ENCODE measurements at regions not wholly inside any gene's neighbourhood (a gene's known extent, or its start where the extent isn't known, plus 50 kb on each side); places are given as distances from the start of the nearest gene placed in this dataset.
"Not testable (repeated sequence)": the region's sequence is repeated elsewhere in the genome, so short reads cannot be mapped to it uniquely, and the experiment has no call there.

- DNase-seq, result peak; percentile 7
Measured at GRCh38 chr10:124323806-124324205, 94.9 kb downstream of the OAT start.

DNA sequence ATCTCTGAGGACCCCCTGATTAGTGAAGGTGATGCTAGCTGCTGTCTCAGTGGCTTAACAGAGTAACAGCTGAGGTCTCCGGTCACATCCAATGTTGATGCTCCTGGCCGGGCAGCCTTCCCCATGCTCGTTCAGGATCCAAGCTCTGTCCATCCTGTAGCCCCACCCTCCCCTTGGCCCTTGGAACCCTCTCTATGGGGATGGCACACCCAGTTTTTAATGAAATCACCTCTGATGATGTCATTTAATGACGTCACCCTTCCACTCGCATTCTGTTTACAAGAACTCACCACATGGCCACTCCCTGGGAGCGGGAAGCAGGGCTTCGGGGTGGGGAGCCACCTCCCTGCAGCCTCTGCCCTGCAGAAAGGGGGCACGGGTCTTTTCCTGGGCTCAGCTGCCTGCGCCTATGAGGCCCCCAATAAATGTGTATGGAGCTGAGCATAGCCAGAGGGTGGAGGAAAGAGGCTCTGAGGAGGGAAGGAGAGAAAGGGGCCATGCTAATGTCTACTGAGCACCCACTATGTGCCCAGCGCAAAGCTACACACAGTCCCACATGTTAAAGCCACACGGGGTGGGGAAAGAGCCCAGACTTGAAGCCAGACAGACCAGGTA lies 95.5 kb downstream of the OAT start:
- DNase-seq, result peak; percentile 23

- peak; percentile 36 for DNase-seq
Measured at GRCh38 chr10:124322191-124322980, 96.3 kb downstream of the OAT start.

DNA sequence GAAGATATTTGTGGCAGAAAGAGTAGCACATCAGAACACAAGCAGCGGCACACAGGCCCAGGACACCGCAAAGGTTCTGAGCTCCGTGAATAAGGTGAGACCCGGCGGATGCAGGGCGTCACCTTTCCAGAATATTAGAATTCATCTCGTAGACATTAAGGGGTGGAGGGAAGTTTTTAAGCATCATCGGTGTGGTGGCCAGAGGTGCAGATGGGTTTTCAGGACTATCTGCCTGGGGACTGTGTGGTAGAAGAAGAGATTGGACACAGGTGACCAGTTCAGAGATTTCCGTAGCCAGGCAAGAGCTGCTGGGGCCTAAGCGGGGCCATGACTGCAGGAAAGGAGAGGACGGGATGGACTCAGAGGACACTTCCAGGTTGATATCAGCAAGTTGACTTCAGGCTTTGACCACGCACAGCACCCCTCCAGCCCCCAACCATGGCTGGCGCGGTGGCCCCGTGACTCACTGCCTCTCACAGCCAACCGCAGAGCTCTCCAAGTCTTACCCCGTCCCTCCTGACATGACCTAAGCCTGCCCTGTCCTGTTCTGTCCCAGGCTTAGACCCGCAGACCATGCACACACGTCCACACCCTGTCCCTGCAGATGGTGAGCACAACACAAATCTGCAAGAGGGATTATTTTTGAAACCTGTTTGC lies 97.2 kb downstream of the OAT start:
- peak; percentile 20 for DNase-seq

GRCh38 chr10:124320778-124321432 lies 97.8 kb downstream of the OAT start:
- peak; percentile 23 for DNase-seq

GRCh38 chr10:124319926-124320391 lies 98.8 kb downstream of the OAT start:
- no peak for DNase-seq

DNA sequence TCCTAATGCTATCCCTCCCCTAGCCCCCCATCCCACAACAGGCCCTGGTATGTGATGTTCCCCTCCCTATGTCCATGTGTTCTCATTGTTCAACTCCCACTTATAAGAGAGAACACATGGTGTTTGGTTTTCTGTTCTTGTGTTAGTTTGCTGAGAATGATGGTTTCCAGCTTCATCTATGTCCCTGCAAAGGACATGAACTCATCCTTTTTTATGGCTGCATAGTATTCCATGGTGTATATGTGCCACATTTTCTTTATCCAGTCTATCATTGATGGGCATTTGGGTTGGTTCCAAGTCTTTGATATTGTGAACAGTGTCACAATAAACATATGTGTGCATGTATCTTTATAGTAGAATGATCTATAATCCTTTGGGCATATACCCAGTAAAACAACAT lies 99.2 kb downstream of the OAT start:
- not testable (repeated sequence) for DNase-seq

GRCh38 chr10:124318811-124319210 lies 99.9 kb downstream of the OAT start:
- peak; percentile 22 for DNase-seq

DNA sequence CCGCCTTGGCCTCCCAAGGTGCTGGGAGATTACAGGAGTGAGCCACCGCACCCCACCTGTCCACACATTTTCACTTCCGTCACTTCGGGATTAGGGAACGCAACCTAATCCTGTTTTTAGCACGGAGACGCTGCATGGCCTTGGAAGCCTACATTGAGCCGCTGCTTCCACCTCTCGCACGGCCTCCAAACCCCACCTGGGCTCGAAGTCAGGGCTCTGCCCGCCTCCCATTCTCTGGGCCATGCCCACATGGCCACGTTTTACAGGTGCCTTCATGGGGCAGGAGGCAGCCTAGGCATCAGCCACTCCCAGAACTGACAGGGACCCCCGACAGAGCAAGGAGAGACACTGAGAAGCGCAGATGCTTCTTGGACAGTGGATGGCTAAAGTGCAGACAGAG lies 100.6 kb downstream of the OAT start:
- DNase-seq, result peak; percentile 17

DNA sequence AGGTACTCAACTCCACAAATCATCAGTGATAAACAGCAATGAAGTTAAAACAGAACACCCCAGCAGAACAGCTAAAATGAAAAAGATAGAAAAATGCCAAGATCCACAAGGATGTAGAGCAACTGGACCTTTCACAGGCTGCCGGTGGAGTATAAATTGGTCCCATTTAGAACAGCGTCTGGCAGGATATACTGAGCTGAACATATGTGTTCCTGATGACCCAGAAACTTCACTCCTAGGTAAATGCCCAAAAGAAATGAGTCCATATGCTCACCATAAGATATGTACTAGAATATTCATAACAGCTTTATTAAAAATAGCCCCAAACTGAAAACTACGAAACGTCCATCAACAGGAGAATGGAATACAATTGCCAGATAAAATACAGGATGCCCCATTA lies 102.4 kb downstream of the OAT start:
- peak; percentile 3 for DNase-seq

DNA sequence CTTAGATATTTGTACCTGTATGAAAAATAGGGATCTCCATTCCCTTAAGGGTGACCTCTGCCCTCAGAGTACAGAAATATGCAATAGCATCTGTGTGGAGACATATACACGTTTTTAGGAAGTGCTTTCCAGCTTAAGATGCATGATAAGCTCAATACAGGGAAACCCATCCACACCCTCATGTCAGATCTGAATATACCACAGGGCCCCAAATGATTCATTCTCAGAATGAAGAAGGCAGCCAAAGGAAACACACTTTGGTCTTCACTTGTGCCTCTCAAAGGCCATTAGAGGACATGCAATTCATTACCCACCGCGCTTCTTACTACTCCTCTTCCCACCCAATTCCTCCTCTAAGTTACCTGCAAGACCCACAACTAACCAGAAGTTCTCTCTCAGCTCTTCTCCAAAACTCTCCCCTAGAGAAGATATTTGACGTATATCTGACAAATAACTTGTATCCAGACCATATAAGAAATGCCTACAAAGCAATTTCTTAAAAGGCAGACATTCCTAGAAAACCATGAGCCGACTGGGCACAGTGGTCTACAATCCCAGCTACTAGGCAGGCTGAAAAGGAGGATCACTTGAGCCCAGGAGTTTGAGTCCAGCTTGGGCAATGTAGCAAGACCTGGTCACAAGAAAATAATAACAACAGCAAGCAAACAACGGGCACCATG lies 103.0 kb downstream of the OAT start:
- DNase-seq, result no peak

- peak; percentile 13 for DNase-seq
Measured at GRCh38 chr10:124313374-124313773, 105.3 kb downstream of the OAT start.

DNA sequence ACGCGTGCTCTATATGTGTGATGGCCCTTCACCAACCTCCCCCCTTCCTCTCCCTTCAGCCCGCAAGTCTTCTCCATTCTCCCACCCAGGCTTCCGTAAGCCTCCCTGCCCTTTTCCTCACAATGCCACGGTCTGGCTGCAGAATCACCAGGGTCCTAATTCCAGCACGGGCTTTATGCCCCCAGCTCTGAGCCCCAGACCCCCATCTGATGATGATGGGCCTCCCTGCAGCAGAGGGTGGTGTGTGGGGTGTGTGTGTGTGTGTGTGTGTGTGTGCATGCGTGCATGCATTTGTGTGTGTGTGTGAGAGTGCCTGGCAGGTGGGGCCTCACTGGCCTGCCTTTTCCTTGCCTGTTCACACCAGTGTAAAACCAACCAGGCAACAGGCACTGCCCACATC lies 109.9 kb downstream of the OAT start:
- peak; percentile 12 for DNase-seq

DNA sequence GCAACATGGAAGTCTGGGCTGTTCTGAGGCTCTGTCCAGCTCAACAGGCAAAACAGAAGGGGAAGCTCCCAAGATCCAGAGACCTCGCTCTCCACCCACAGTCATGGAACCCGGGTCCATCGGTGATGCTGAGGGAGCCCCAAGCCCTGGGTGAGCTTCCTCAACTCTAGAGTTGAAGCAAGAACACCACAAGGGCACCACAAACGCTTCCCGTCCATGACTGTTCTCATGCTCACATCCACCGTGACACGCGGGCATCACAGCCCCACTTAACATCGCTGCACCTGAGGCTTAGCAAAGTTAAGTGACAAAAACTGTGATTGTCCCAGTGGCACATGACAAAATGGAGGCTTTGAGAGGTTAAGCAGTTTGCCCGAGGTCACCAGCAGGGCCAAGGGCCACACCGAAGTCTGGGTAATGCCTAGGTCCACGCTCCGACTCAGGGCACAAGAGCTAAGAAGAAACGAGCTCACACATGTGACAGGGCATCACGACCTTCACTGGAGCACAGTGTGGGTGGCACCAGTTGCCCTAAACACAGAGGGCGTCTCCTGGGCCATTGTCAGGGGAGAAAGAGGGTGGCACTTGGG lies 110.6 kb downstream of the OAT start:
- DNase-seq, result no peak

DNA sequence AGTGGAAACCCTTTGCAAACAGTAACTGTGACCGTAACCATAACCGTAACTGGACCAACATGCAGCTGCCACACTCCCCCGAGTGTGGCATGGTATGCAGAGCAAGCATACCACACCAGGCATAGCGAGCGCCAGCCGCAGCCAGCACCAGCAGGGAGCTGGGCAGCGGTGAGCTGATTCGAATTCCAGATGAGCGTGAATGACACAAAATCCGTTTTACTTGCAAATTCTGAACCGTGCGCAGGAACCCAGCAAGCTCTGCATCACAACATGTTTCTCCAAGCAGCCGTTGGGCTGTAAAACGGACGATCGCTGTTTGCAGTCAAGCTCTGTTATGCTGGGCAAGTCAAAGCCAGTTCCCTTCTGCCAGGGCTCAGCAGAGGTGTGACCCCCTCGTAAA lies 111.1 kb downstream of the OAT start:
- no peak for DNase-seq

DNA sequence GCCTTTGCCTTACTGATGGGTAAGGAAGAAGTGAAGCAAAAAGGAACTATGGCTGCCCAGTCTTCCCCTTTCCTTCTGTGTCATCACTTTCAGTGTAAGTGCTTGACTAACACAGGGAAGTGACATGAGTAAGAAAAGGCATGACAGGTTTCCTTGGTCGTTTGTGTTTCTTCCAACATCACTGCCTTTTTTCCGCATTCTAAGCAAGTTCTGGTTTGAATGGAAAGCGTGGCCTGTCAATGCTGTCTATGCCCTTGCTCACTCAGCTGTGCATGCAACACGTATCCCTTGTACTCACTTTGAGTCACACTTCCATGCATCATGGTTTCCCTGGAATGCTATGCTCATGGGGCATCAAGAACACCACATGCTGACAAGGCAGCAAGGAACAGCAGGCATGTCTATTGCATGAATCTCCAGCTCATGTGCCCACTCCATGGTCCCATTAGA lies 111.8 kb downstream of the OAT start:
- DNase-seq, result no peak

DNA sequence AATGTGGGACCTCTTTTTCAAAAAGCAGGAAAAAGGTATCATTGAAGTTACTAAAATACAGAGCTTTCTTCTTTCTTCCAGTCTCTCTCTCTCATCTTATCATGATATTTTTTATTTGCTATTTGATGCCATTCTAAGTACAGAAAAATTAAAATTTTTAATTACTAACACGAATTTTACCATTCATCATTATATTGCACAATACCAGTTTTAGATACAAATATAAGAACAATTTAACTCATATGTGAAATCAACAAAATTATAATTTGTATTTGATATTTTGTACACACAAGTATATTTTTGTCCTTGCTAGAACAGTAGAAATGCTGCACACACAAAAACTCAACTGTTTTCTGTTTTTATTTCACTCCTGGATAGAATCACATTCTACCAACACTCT lies 112.2 kb downstream of the OAT start:
- DNase-seq, result no peak

GRCh38 chr10:124305984-124306383 lies 112.7 kb downstream of the OAT start:
- no peak for DNase-seq

GRCh38 chr10:124305131-124305530 lies 113.6 kb downstream of the OAT start:
- DNase-seq, result no peak

DNA sequence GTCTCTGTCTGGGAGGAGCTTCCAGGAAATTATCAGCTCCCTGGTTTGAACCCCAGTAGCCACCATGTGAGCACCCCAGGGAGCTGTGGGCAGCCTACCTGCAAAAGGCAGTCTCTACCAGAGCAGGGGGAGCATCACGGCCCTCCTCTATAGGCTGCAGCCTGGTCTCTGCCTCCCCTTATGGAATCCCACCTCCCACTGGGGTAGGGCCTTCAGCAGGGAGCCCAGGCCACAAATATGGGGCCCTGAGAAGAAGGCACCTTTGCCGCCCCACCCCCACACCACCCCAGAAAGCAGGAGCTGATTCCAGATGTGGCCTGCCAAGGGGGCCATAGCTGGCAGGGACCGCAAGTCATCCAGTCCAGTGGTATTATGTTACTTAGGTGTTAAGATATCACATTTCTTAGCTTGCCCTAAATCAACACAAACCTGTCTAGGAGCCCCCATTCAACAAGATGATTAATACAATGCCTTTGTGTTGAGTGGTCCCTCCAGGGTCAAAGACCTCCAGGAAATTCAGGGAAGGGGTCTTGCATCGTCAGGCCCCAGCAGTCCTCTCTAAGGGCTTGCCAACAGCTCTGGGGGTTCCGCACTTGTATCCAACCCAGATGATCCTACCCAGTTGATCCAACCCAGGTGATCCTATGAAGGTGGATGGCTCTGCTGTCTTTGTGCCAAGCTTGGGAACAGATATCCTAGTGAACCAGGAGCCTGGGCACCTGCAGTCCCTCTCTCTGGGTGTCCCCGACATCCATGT lies 114.9 kb downstream of the OAT start:
- no peak for DNase-seq

DNA sequence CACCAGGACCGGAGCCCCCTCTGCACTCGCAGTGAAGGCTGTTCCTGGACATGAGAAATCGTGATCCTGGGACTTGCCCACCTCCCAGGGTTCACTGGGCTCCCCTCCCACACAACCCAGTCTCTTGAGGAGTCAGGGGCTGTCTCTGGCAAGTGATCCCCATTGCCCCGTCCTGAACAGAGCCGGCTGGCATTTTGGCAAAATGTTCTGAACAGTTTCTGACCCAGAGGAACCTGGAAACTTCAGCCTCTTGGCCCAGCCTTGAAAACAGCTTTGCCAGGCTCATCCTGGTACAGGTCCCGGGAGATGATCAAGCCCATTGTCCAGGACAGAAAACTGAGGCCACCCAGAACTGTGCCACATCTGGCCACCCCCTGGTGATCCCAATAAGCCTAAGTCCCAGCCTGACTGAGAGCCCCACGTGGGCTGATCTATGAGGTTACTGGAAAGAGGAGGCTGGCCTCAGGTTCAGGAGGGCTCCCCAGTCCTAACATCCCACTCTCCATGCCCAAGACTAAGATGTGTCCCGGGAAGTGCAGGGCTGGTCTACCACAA lies 115.7 kb downstream of the OAT start:
- DNase-seq, result no peak
